ENCODE measurements at regions not wholly inside any gene's neighbourhood (a gene's known extent, or its start where the extent isn't known, plus 50 kb on each side); places are given as distances from the start of the nearest gene placed in this dataset.

GRCh38 chr1:81563632-81564031 lies 237.1 kb upstream of the ADGRL2 start (continued):
- TF ChIP-seq RARG (CRISPR knock-in tag; IDR thresholded peaks at IDR 0.05; ENCODE audit: low read depth): no peak

- CTCF ChIA-PET (ENCODE audit: low intra/inter-chr PET ratio, low total read pairs): no interaction called here
- H3K4me3 ChIP-seq (replicated peaks in 1 of 3; ENCODE audit: insufficient read depth in 1 of 3, low read depth in 2 of 3, low read length in 3 of 3): no peak overlapping the region
- H3K27ac ChIP-seq (ENCODE audit: extremely low read length, insufficient read depth, low read length): no peak overlapping the region
- intact Hi-C loops (cut with micrococcal nuclease; ENCODE audit: unreplicated experiment): no loop called here
- no peaks in the 10 kb centered on the region for H4K20me1 ChIP-seq (ENCODE audit: insufficient read depth, low read length)
- no peak for ATAC-seq
- in situ Hi-C loops (cut with HindIII; ENCODE audit: extremely low pct_ligation_motif_present, low pct_unique_long_range_greater_than_20kb): no loop called here
- no peaks in the 10 kb centered on the region for H3K79me2 ChIP-seq (ENCODE audit: insufficient read depth, low read length)
- DNase-seq (ENCODE audit: low spot score): no peak
- no peaks in the 10 kb centered on the region for H3K27me3 ChIP-seq (ENCODE audit: control insufficient read depth in 1 of 2, insufficient read depth in 2 of 2, low read length in 2 of 2)
- POLR2A ChIA-PET: no interaction called here
- H3K9ac ChIP-seq (ENCODE audit: insufficient read depth, low read depth, low read length): no peak overlapping the region
- TF ChIP-seq KAT2B (IDR thresholded peaks at IDR 0.05; ENCODE audit: borderline replicate concordance, low read depth, low read length) (no peak), ZNF563 (CRISPR knock-in tag; IDR thresholded peaks at IDR 0.05) (no peak), ZNF234 (CRISPR knock-in tag; conservative IDR thresholded peaks at IDR 0.05) (no peak), PRMT3 (CRISPR knock-in tag; IDR thresholded peaks at IDR 0.05; ENCODE audit: borderline replicate concordance, low read depth) (no peak), ZNF333 (CRISPR knock-in tag; IDR thresholded peaks at IDR 0.05; ENCODE audit: borderline replicate concordance) (no peak), WIZ (CRISPR knock-in tag; IDR thresholded peaks at IDR 0.05) (no peak), ELF1 (CRISPR knock-in tag; IDR thresholded peaks at IDR 0.05) (no peak), NR0B2 (CRISPR knock-in tag; IDR thresholded peaks at IDR 0.05) (no peak), SRSF9 (IDR thresholded peaks at IDR 0.05; ENCODE audit: borderline replicate concordance, insufficient read depth, low read depth, low read length, poor library complexity, severe bottlenecking) (no peak)
- WGBS (ENCODE audit: low lambda C conversion rate): 2% methylated on average over 3 of the region's 3 CpGs
- FAIRE-seq: no peak
- H3K36me3 ChIP-seq (replicated peaks in 1 of 2; ENCODE audit: control insufficient read depth in 1 of 2, insufficient read depth in 2 of 2, low read length in 2 of 2): no peaks in the 10 kb centered on the region
- H2AFZ ChIP-seq (ENCODE audit: low read length): no peak overlapping the region
- H3K4me1 ChIP-seq (ENCODE audit: insufficient read depth, low read length): no peaks in the 10 kb centered on the region
- H3K4me2 ChIP-seq (ENCODE audit: low read depth, low read length): no peak overlapping the region
- H3K9me3 ChIP-seq (ENCODE audit: low read length): peaks cover 9% of the 10 kb centered on the region
- no TSS peak for BruUV-seq (replicated peaks)
Observed at GRCh38 chr1:81562934-81563333, 237.8 kb upstream of the ADGRL2 start.

Measured in HepG2 (cell line).